ENCODE measurements at regions not wholly inside any gene's neighbourhood (a gene's known extent, or its start where the extent isn't known, plus 50 kb on each side); places are given as distances from the start of the nearest gene placed in this dataset.

- no peak for DNase-seq
These were observed 325.7 kb downstream of the TFEC start for GRCh38 chr7:115704884-115705283.

DNA sequence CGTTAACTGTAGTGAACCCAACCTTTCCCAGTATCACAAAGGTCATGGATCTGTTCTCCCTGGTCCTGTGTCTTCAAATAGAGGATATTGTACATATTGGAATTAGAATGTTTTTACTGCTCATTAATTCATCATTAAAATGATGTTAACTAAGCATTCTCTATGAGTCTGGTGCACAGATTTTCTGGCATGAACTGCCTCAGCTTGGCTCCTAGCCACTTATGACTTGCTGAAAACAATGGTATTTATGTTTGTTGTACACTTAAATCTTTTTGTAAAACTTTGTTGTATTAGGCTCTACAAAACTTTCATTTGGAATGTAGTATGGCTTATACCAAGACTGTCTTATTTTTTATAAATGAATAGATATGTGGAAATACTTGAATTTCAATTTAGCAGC, 329.4 kb downstream of the TFEC start:
- DNase-seq: no peak

- no peak for DNase-seq
These were observed 336.1 kb downstream of the TFEC start for GRCh38 chr7:115694424-115694823.

DNA sequence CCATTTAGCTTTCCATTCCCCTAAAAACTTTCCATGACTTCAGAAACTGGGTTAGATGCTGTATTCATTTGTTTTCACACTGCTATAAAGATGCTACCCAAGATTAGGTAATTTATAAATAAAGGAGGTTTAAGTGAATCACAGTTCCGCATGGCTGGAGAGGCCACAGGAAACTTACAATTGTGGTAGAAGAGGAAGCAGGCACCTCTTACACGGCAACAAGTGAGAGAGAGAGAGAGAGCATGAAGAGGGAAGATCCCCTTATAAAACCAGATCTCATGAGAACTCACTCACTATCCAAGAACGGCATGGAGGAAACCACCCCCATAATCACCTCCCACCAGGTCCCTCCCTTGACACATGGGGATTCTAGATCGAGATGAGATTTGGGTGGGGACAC, 336.8 kb downstream of the TFEC start:
- no peak for DNase-seq

GRCh38 chr7:115689941-115690340, 340.6 kb downstream of the TFEC start:
- no peak for DNase-seq

GRCh38 chr7:115683093-115683492, 347.5 kb downstream of the TFEC start:
- no peak for DNase-seq

DNA sequence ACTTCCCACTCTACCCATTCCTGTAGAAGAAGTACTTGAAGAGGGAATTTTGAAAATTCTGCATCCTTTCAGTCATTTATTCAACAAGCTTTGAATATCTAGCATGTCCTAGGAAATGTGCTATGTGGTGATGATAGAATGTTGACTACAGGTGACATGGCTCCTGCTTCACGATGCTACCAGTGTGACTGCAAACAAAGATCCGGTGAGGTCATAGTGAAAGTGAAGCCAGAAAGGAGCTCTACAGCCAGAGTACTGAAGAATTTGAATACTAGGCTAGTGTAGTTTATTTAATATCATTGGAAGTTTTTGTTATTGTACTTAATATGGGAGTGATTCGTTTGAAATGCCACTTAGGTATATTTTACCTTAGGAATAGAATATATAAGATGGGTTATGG, 348.1 kb downstream of the TFEC start:
- no peak for DNase-seq

DNA sequence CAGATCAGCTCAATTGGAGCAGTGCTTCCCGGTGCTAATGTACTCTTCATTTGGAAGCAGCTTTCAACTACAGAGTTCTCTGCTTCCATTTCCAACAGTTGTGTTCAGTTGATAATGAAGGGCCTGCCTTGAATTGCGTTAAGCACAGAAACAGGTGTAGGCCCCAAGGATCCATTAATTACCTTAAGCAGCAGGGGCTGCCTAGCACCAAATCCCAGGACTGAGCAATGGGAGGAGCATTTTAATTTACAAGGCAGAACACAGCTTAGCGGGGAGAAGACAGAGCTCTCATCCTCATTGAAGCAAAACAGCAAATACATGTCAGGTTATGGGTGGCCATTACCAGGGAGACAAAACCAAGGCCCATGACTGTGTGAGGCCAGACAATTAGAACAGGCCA, 349.6 kb downstream of the TFEC start:
- no peak for DNase-seq

GRCh38 chr7:115679976-115680375, 350.6 kb downstream of the TFEC start:
- no peak for DNase-seq

- DNase-seq: no peak
These were observed 351.1 kb downstream of the TFEC start for GRCh38 chr7:115679423-115679822.

DNA sequence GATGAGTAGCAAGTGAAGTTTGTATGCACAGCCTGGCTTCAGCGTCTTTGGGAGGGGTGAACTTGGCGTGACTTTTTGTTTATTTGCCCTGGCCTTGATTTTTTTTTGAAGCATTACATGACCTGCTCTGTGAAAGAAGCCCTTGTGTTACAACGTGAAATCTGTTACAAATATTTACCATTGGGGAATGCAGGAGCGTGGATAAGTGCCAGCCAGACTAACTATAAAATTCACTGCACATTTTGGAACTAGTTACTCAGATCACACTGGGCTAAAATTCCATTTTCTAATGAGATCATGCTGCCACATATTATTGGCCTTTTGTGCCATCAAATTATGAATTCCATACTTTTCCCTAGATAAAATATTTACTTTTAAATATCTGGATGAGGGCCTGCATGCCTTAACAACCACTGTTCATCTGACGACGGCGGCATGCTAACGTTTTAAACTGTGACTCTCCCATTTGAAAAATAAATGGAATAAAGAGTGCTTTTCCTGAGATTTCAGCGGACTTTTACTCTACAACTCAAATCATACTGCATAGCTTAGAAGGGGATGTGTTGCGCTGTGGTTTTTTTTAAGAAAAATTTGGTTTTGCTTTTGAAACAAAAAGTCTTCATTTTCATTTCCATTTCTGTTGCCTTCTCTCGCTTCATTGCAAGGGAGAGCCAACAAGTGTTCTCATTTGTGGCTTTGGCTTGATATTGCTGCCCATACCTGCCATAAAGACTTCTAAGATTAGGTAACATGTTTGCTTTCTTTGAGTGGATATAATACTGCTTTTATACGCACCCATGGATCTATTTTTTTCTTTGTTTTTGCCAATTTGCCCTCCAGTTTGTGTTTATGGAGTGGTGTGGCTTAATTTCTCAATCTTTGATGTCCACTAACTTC, 352.2 kb downstream of the TFEC start:
- no peak for DNase-seq

DNA sequence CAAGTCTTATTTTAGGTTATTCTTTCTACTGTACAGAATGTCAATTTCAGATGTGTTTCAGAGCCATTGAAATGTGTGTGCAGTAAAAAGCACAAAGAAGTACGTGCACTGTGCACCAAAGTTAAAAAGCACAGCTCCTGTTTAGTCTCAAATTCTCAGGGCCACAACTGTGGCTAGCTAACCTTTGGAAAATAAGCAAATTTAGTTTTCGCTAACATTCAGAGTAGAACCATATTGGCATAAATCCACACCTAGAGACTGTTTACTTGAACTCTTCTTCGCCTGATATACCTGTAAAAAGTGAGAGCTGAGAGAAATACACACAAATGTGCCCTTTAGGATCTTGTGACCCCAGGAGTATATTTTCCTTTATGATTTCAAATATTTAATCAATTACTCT, 353.9 kb downstream of the TFEC start:
- DNase-seq: no peak

- no peak for DNase-seq
These were observed 354.5 kb downstream of the TFEC start for GRCh38 chr7:115676080-115676479.

DNA sequence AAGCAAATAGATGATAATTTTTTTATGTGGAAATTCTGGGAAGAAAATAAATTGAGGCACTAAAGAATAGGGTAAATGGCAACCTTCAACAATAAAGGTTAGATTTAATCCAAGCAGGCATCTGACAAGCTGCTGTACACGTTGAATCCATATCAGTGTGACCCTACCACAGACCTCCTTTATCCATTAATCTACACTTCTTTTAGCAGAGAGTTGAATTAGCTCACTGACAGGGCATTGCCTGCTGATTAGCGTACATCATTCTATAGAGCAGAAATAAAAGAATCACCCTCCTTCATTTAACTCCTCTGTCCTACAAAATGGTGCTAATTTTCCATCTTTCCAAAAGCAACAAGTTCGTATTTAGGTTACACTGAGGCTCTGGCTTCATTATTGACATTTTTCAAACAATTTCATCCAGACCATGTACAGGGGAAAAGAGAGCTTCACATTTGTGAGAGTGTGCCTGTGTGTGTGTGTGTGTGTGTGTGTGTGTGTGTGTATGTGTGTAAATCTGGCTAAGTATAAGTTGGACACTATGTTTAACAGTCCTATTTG, 356.0 kb downstream of the TFEC start:
- no peak for DNase-seq

- no peak for DNase-seq
These were observed 358.5 kb downstream of the TFEC start for GRCh38 chr7:115672024-115672423.

- DNase-seq: no peak
These were observed 367.9 kb downstream of the TFEC start for GRCh38 chr7:115662676-115663075.

DNA sequence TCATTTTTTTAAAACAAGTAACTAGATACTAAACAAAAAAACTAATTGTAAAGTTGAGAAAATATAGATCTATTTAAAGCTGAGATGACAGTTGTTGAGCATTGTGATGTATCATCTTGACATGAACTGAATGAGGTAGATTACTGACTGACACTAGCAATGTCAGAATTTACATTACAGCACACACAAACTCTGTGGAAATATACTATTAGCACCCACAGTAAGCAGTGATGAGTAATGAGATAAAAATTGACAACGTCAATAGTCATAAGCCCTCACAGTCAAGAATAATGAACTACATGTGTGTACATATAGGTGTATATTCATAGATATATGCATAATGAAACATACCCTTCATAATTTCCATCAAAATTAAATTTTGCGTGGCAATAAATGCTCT, 368.4 kb downstream of the TFEC start:
- DNase-seq: no peak

DNA sequence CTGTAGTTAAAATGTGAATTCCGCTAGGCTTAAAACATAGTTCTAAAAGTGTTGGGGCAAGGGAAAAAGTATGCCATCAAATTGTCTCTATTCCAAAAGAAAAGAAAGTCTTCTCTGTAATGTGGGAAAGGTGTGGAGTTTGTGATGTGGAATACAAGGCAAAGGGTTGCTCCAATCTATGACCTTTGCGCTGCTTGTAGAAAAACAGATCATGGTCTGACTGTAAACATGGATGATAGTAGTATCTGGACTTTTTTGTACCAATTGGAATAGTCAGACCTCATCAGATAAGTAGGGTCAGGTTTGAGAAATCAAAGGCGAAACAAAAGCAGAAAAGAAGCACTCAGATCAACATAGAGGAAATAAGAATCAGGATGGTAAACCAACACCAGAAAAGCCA, 372.3 kb downstream of the TFEC start:
- no peak for DNase-seq

GRCh38 chr7:115654384-115655214, 376.0 kb downstream of the TFEC start:
- no peak for DNase-seq

DNA sequence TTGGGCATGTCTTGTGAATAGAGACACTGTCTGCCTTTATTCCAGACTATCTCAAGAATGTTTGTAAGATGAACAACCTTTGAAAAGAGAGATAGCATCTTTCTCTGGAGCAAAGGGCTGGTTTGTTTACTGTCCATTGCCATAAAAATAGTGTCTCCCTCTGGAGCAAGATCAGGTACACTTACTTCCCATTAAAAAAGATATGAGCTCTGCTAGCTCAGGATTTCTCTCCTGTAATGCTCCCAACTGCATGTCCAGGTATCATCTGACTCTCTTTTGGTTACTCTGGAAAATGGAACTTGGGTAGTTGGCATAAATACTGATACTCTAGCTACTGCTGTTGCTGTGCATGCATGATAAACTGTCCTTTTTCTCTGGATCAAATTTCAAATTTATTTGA, 381.1 kb downstream of the TFEC start:
- DNase-seq: no peak

GRCh38 chr7:115647712-115648111, 382.9 kb downstream of the TFEC start:
- DNase-seq: no peak

GRCh38 chr7:115642194-115642593, 388.4 kb downstream of the TFEC start:
- DNase-seq: no peak

- DNase-seq: no peak
These were observed 391.7 kb downstream of the TFEC start for GRCh38 chr7:115638853-115639252.

GRCh38 chr7:115637128-115637527, 393.4 kb downstream of the TFEC start:
- no peak for DNase-seq
